HUDEP-2 (cell line): ENCODE measurements at regions not wholly inside any gene's neighbourhood (a gene's known extent, or its start where the extent isn't known, plus 50 kb on each side); places are given as distances from the start of the nearest gene placed in this dataset.
"Not testable (repeated sequence)": the region's sequence is repeated elsewhere in the genome, so short reads cannot be mapped to it uniquely, and the experiment has no call there.

ENCODE experiments used
- DNase-seq, 76 experiments: peaks; one replicate each; lab custom pipeline; 2025; ENCODE audit not compliant: unreplicated experiment in 76 of 76; lab: John Stamatoyannopoulos, UW

- no peak for DNase-seq
These were observed 205.7 kb downstream of the TOMM20 start for GRCh38 chr1:234922987-234923386.

GRCh38 chr1:234921266-234922062, 207.2 kb downstream of the TOMM20 start:
- DNase-seq: no peak

GRCh38 chr1:234920843-234921140, 207.8 kb downstream of the TOMM20 start:
- DNase-seq: no peak

GRCh38 chr1:234920136-234920842, 208.3 kb downstream of the TOMM20 start:
- DNase-seq: no peak

GRCh38 chr1:234918961-234919761, 209.5 kb downstream of the TOMM20 start:
- DNase-seq: no peak

GRCh38 chr1:234918181-234918841, 210.3 kb downstream of the TOMM20 start:
- DNase-seq: no peak

- no peak for DNase-seq
These were observed 211.0 kb downstream of the TOMM20 start for GRCh38 chr1:234917495-234918180.

GRCh38 chr1:234916840-234917239, 211.8 kb downstream of the TOMM20 start:
- no peak for DNase-seq

GRCh38 chr1:234915924-234916675, 212.5 kb downstream of the TOMM20 start:
- no peak for DNase-seq

GRCh38 chr1:234914606-234915290, 213.9 kb downstream of the TOMM20 start:
- DNase-seq: no peak

- DNase-seq: no peak
These were observed 214.9 kb downstream of the TOMM20 start for GRCh38 chr1:234913771-234914170.

- DNase-seq: no peak
These were observed 215.4 kb downstream of the TOMM20 start for GRCh38 chr1:234913278-234913649.

GRCh38 chr1:234912548-234913277, 215.9 kb downstream of the TOMM20 start:
- no peak for DNase-seq

- no peak for DNase-seq
These were observed 216.8 kb downstream of the TOMM20 start for GRCh38 chr1:234911787-234912186.

- not testable (repeated sequence) for DNase-seq
These were observed 217.5 kb downstream of the TOMM20 start for GRCh38 chr1:234911136-234911535.

- no peak for DNase-seq
These were observed 218.8 kb downstream of the TOMM20 start for GRCh38 chr1:234909851-234910250.

- no peak for DNase-seq
These were observed 219.3 kb downstream of the TOMM20 start for GRCh38 chr1:234909307-234909810.

GRCh38 chr1:234908571-234908970, 220.1 kb downstream of the TOMM20 start:
- no peak for DNase-seq
